Chondrocyte (in vitro differentiated cells): ENCODE measurements at regions not wholly inside any gene's neighbourhood (a gene's known extent, or its start where the extent isn't known, plus 50 kb on each side); places are given as distances from the start of the nearest gene placed in this dataset.

Experiments
- DNase-seq: peaks from one replicate; pipeline ENCODE4 v3.0.0; 2021; ENCODE audit warnings: mixed read lengths, low spot score
- H3K27ac Mint-ChIP-seq: one replicate; pipeline ENCODE4 v1.8.0; 2021; ENCODE audit warnings: mild to moderate bottlenecking, moderate library complexity, mixed read lengths; ENCODE audit not compliant: unreplicated experiment
- H3K27me3 Mint-ChIP-seq: 2 replicates; pipeline ENCODE4 v1.8.0; 2021; ENCODE audit warnings: low read depth, mixed read lengths
- H3K36me3 Mint-ChIP-seq: 2 replicates; pipeline ENCODE4 v1.8.0; 2021; ENCODE audit warnings: low read depth, mixed read lengths
- H3K4me1 Mint-ChIP-seq: 2 replicates; pipeline ENCODE4 v1.8.0; 2021; ENCODE audit warnings: low read depth, mild to moderate bottlenecking, mixed read lengths
- H3K4me3 Mint-ChIP-seq: one replicate; pipeline ENCODE4 v1.8.0; 2021; ENCODE audit warnings: mild to moderate bottlenecking, moderate library complexity, mixed read lengths; ENCODE audit not compliant: unreplicated experiment
- H3K9me3 Mint-ChIP-seq: 2 replicates; pipeline ENCODE4 v1.8.0; 2021; ENCODE audit warnings: low read depth, mixed read lengths
- CTCF ChIP-seq: fragments of 200-600 bp; sonication (generic); IDR thresholded peaks from 2 replicates; pipeline ENCODE4 v1.5.0; 2021; ENCODE audit warnings: antibody characterized with exemption, mild to moderate bottlenecking, moderate library complexity

- no peak for DNase-seq
- Mint-ChIP-seq H3K27me3 (peaks cover 7% of the 10 kb centered on the region), H3K4me1 (peaks cover 29% of the 10 kb centered on the region), H3K36me3 (no peaks in the 10 kb centered on the region), H3K27ac (no peak overlapping the region), H3K4me3 (no peak overlapping the region), H3K9me3 (peaks cover 10% of the 10 kb centered on the region)
- no peak for TF ChIP-seq CTCF
Measured at GRCh38 chr9:95649801-95650213, 133.0 kb upstream of the PTCH1 start.

GRCh38 chr9:95648225-95648624, 131.5 kb upstream of the PTCH1 start:
- Mint-ChIP-seq H3K27me3 (peaks cover 7% of the 10 kb centered on the region), H3K27ac (no peak overlapping the region), H3K9me3 (peaks cover 10% of the 10 kb centered on the region), H3K4me3 (no peak overlapping the region), H3K36me3 (no peaks in the 10 kb centered on the region), H3K4me1 (peaks cover 36% of the 10 kb centered on the region)
- no peak for DNase-seq
- no peak for TF ChIP-seq CTCF

- peaks cover 10% of the 10 kb centered on the region for H3K9me3 Mint-ChIP-seq
Measured at GRCh38 chr9:95645992-95646391, 129.2 kb upstream of the PTCH1 start.

GRCh38 chr9:95645579-95645978, 128.8 kb upstream of the PTCH1 start:
- no peak for DNase-seq
- H3K4me3 Mint-ChIP-seq, result no peak overlapping the region
- H3K4me1 Mint-ChIP-seq, result peaks cover 46% of the 10 kb centered on the region
- no peak for TF ChIP-seq CTCF
- H3K9me3 Mint-ChIP-seq, result peaks cover 10% of the 10 kb centered on the region
- H3K27ac Mint-ChIP-seq, result no peak overlapping the region
- peaks cover 4% of the 10 kb centered on the region for H3K27me3 Mint-ChIP-seq
- no peaks in the 10 kb centered on the region for H3K36me3 Mint-ChIP-seq

More at GRCh38 chr9:95645992-95646391, 129.2 kb upstream of the PTCH1 start:
- Mint-ChIP-seq H3K27me3 (peaks cover 7% of the 10 kb centered on the region), H3K27ac (no peak overlapping the region), H3K4me3 (no peak overlapping the region), H3K36me3 (no peaks in the 10 kb centered on the region), H3K4me1 (peaks cover 42% of the 10 kb centered on the region)
- DNase-seq, result no peak
- no peak for TF ChIP-seq CTCF

DNA sequence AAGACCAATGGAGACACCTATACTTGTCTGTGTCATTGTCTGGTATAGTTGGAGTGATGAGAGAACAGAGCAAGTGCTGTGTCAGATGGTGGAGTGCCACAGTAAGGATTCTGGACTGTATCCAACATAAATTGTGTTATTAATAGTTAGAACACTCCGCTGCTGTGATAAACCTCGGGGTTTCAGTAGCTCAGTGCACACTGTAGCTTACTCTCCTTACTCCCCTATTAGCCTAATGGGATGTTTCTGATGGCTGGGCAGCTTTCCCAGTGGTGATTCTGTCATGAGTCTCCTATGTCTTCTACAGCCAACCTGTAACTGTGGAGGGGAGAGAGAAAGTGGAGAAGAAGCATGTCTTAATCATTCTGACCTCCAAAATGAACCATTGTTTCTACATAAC, 127.6 kb upstream of the PTCH1 start:
- peak overlapping the region; percentile 49 for H3K27ac Mint-ChIP-seq
- no peak overlapping the region for H3K4me3 Mint-ChIP-seq
- no peaks in the 10 kb centered on the region for H3K36me3 Mint-ChIP-seq
- peaks cover 10% of the 10 kb centered on the region for H3K9me3 Mint-ChIP-seq
- no peak for TF ChIP-seq CTCF
- no peaks in the 10 kb centered on the region for H3K27me3 Mint-ChIP-seq
- DNase-seq, result no peak
- H3K4me1 Mint-ChIP-seq, result peaks cover 44% of the 10 kb centered on the region
